Heart right ventricle (tissue), 16 donors: ENCODE measurements at regions not wholly inside any gene's neighbourhood (a gene's known extent, or its start where the extent isn't known, plus 50 kb on each side); places are given as distances from the start of the nearest gene placed in this dataset.

Experiments used
- ATAC-seq, 8 donors: fragments of 200-7000 bp; cut with Tn5 transposase; one replicate each; pipeline ENCODE4 v1.9.1; 2020; ENCODE audit warnings: mild to moderate bottlenecking in 8 of 8, moderate library complexity in 8 of 8, moderate number of reproducible peaks in 1 of 8
- DNase-seq, 2 donors: peaks; one replicate each; pipeline ENCODE4 v3.0.0-alpha.2; 2020
- H3K27ac ChIP-seq, 10 donors: fragments of 200-600 bp; sonication (generic) in 2 of 10; one replicate each; pipeline versions ENCODE4 v1.5.0 to v1.8.0; 2020 to 2022; ENCODE audit warnings: mild to moderate bottlenecking in 3 of 10
- H3K27me3 ChIP-seq, 7 donors: fragments of 200-600 bp; one replicate each; pipeline ENCODE4 v1.8.0; 2021 to 2022; ENCODE audit warnings: mild to moderate bottlenecking in 2 of 7
- H3K36me3 ChIP-seq, 9 donors: fragments of 200-600 bp; sonication (generic) in 1 of 9; one replicate each; pipeline versions ENCODE4 v1.5.0 to v1.8.0; 2020 to 2022; ENCODE audit warnings: mild to moderate bottlenecking in 2 of 9
- H3K4me1 ChIP-seq, 9 donors: fragments of 200-600 bp; sonication (generic) in 1 of 9; one replicate each; pipeline versions ENCODE4 v1.5.0 to v1.8.0; 2020 to 2022; ENCODE audit warnings: mild to moderate bottlenecking in 4 of 9
- H3K4me3 ChIP-seq, 10 donors: fragments of 200-600 bp; sonication (generic) in 2 of 10; one replicate each; pipeline versions ENCODE4 v1.5.0 to v1.8.0; 2020 to 2022; ENCODE audit warnings: mild to moderate bottlenecking in 7 of 10, moderate library complexity in 2 of 10
- H3K9me3 ChIP-seq, 11 donors: fragments of 200-600 bp in 10 of 11; sonication (generic) in 2 of 11; one replicate each; pipeline versions ENCODE4 v1.5.0 to v1.8.0; 2013 to 2022; ENCODE audit warnings: mild to moderate bottlenecking in 2 of 11, control low read depth in 1 of 11, moderate library complexity in 1 of 11
- CTCF ChIP-seq, 9 donors: fragments of 200-600 bp; sonication (generic) in 2 of 9; IDR thresholded peaks; one replicate each; pipeline versions ENCODE4 v1.5.0 to v1.8.0; 2021 to 2022; ENCODE audit warnings: antibody characterized with exemption in 9 of 9, mild to moderate bottlenecking in 5 of 9, moderate library complexity in 1 of 9
- WGBS, 2 donors: extraction: QIAGEN DNeasy Blood & Tissue Kit; methylation state at CpG; one replicate each; pipeline ENCODE4 v1.1.7; 2013; ENCODE audit warnings: inconsistent platforms in 1 of 2; 5-methylcytosine and 5-hydroxymethylcytosine counted together
- intact Hi-C, 10 donors: fragments of 100-400 bp; cut with DNase I; formaldehyde crosslinking; loops; one replicate each; pipeline versions ENCODE4 v1.11.1 to v1.14.2; 2022
- donor health status: Arrhythmogenic right ventricular cardiomyopathy.
- donor health status: ischemic (EF 13 %, LVEDD 7.1; RV severe dilation, severe dysfunction).
- donor health status: healthy with polysubstance abuse.
- donor health status: DM: no; HTN: yes; CAD: no.
- donor health status: DM: no; HTN: no; CAD: no.
- donor health status: ischemic (EF 25% LVEDD 6.9; RV normal size, moderate dysfunction).
- donor health status: ischemic (EF 25% LVEDD 5.7; RV mildly dilated, moderate dysfunction).
- donor health status: healthy.
- donor health status: DM: yes; HTN: yes; CAD: no.
- donor health status: Ischemic cardiomyopathy.
- donor health status: ischemic (EF 35%, LVEDD 5.7; RV mildly dilated, moderate dysfunction).
- donor health status: nonischemic (EF 11% LVEDD 7.7; RV severe dilation, severe dysfunction).
- donor health status: DM: yes; HTN: yes; CAD: no.
- donor health status: PGD.
- donor health status: ischemic (EF 29% LVEDD 5.4; RV normal size, mild dysfunction).
- donor health status: nonischemic (EF 23%, LVEDD 6.1; RV moderate dilation, normal function).

DNA sequence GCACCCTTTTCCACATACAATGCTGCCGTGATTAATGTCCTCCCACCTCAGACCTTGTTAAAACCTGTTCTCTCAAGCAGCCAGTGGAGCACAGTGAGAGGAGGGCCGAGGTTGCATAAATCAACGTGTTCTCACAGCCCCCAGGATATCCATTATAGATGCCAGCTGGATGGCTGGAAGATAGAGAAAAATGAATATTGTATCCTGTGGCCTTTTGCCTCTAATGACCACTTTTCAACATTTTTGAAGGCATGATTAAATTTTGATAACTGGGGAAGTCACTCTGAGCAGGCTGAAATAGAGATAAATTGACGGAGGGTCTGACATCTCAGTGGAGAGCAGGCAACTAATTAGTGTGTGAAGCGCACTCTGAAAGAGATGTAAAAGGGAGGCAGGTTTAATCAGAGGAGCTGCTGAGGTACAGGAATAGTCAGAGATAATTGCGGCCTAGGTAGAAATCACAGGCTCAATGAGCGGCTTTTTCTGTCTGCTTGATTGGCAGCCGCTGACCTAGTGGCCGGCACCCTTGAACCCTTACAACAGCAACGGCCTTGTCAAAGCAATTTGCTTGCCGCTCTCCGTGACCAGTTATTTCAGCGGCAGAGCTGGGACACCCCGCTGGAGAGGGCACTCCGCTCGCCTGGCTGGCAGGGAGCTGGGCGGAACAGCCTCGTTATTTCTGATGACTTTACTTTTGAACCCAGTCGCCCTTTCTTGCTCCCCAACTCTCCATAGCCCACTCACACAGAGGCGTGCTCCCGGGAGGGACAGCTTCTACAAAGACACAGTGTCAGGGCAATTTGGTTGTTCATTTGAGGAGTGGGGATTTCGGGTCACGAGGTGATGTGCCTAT lies 560.7 kb downstream of the PSAT1 start:
- no peak for TF ChIP-seq CTCF (IDR thresholded peaks at IDR 0.05)
- intact Hi-C loops, result loop anchor here in 1 of 10 donors (5.0 kb wide), 1 partner anchor 250 kb away; no protein-coding TSS in a partner anchor
- Histone ChIP-seq H3K36me3 (no peaks in the 10 kb centered on the region), H3K27me3 (no peaks in the 10 kb centered on the region), H3K9me3 (no peaks in the 10 kb centered on the region), H3K4me1 (no peaks in the 10 kb centered on the region), H3K27ac (no peak overlapping the region), H3K4me3 (no peak overlapping the region)
- ATAC-seq, result no peak
- DNase-seq, result no peak
- WGBS, 2 donors, result 69 to 73% methylated on average over 23 of the region's 23 CpGs

DNA sequence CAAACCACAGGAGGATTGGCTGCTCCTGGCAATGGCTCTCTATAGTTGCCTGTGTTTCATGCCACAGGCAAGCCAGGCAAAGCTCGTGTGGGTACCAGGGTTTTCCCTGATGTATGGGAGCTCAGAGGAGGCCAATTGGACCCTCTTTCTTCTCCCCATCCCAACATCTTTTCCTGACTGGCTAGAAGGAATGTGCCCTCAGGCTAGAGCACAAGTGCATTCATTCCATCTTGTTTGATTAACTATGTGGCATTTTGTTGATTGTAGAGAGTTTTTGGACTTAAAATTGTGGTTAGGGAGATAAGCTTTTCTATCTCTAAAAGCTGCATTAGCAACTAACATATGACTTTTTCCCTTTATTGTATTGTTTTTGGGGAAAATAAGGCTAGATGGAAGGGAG lies 561.3 kb downstream of the PSAT1 start:
- H3K4me3 ChIP-seq, result no peak overlapping the region
- 34 to 56% methylated on average over 1 of the region's 1 CpG for WGBS, 2 donors
- intact Hi-C loops, result loop anchor here in 1 of 10 donors (5.0 kb wide), 1 partner anchor 251 kb away; no protein-coding TSS in a partner anchor
- no peak for ATAC-seq
- DNase-seq, result no peak
- no peaks in the 10 kb centered on the region for H3K27me3 ChIP-seq
- H3K4me1 ChIP-seq, result no peaks in the 10 kb centered on the region
- no peak for TF ChIP-seq CTCF (IDR thresholded peaks at IDR 0.05)
- H3K27ac ChIP-seq, result no peak overlapping the region
- no peaks in the 10 kb centered on the region for H3K36me3 ChIP-seq
- H3K9me3 ChIP-seq, result peaks cover 0 to 4% (median 0%) of the 10 kb centered on the region in 11 donors

GRCh38 chr9:78860801-78861475 lies 564.0 kb downstream of the PSAT1 start:
- ATAC-seq, result no peak
- H3K27ac ChIP-seq, result no peak overlapping the region
- H3K9me3 ChIP-seq, result peaks cover 0 to 4% (median 0%) of the 10 kb centered on the region in 11 donors
- no peak for TF ChIP-seq CTCF (IDR thresholded peaks at IDR 0.05)
- no peak overlapping the region for H3K4me3 ChIP-seq
- no peaks in the 10 kb centered on the region for H3K27me3 ChIP-seq
- no peak for DNase-seq
- intact Hi-C loops, result no loop called here
- no peaks in the 10 kb centered on the region for H3K36me3 ChIP-seq
- no peaks in the 10 kb centered on the region for H3K4me1 ChIP-seq

GRCh38 chr9:78863531-78863930 lies 566.6 kb downstream of the PSAT1 start:
- Histone ChIP-seq H3K27ac (no peak overlapping the region), H3K9me3 (peaks cover 0 to 4% (median 0%) of the 10 kb centered on the region in 11 donors), H3K4me3 (no peak overlapping the region), H3K36me3 (no peaks in the 10 kb centered on the region), H3K27me3 (no peaks in the 10 kb centered on the region), H3K4me1 (no peaks in the 10 kb centered on the region)
- TF ChIP-seq CTCF (IDR thresholded peaks at IDR 0.05), result no peak
- DNase-seq (no peak), ATAC-seq (no peak)
- 53 to 60% methylated on average over 4 of the region's 4 CpGs for WGBS, 2 donors
- intact Hi-C loops, result no loop called here
